PC-3 (cell line): ENCODE measurements at regions not wholly inside any gene's neighbourhood (a gene's known extent, or its start where the extent isn't known, plus 50 kb on each side); places are given as distances from the start of the nearest gene placed in this dataset.

ENCODE experiments used
- ATAC-seq: fragments of 200-7000 bp; cut with Tn5 transposase; 2 replicates; pipeline ENCODE4 v1.9.1; 2020; ENCODE audit warnings: mild to moderate bottlenecking, moderate library complexity
- BruUV-seq: library from RNA; stranded (reverse); fragments of 400-500 nt; replicated peaks from 2 replicates; lab custom pipeline; 2021; lab: Mats Ljungman, UMichigan
- CTCF ChIA-PET: fragments of 300-600 bp; sonication (Branson Sonifier 250); formaldehyde crosslinking; loops from one replicate; lab custom pipeline; 2022; ENCODE audit warnings: antibody characterized with exemption; lab: Charles Lee
- POLR2A ChIA-PET: fragments of 300-600 bp; sonication (Branson Sonifier 250); formaldehyde crosslinking; loops from one replicate; lab custom pipeline; 2022; ENCODE audit warnings: antibody characterized with exemption; ENCODE audit not compliant: unreplicated experiment; lab: Charles Lee
- DNase-seq: peaks from one replicate; pipeline ENCODE4 v3.0.0-alpha.2; 2015
- H2AFZ ChIP-seq: fragments of 300-600 bp; sonication (generic); 2 replicates; pipeline ENCODE4 v1.6.0; 2016; ENCODE audit warnings: antibody characterized with exemption, low read length
- H3F3A ChIP-seq: fragments of 300-600 bp; sonication (generic); one replicate; pipeline ENCODE4 v1.6.0; 2017; ENCODE audit warnings: antibody characterized with exemption, low read length, control low read depth, mild to moderate bottlenecking; ENCODE audit not compliant: unreplicated experiment
- H3K27ac ChIP-seq: fragments of 300-600 bp; sonication (generic); 2 replicates; pipeline ENCODE4 v1.5.1; 2016; ENCODE audit warnings: mild to moderate bottlenecking, low read length
- H3K27me3 ChIP-seq: fragments of 300-600 bp; sonication (generic); 2 replicates; pipeline ENCODE4 v1.6.1; 2016; ENCODE audit warnings: low read length, mixed read lengths
- H3K36me3 ChIP-seq: fragments of 300-600 bp; sonication (generic); 2 replicates; pipeline ENCODE4 v1.6.1; 2016; ENCODE audit warnings: low read depth, mixed run types, low read length, mixed read lengths
- H3K4me1 ChIP-seq: fragments of 300-600 bp; sonication (generic); 2 replicates; pipeline ENCODE4 v1.5.1; 2016; ENCODE audit warnings: low read length; ENCODE audit not compliant: insufficient read depth
- H3K4me2 ChIP-seq: fragments of 300-600 bp; sonication (generic); 2 replicates; pipeline ENCODE4 v1.6.0; 2016; ENCODE audit warnings: low read length
- H3K4me3 ChIP-seq: fragments of 300-600 bp; sonication (generic); 2 replicates; pipeline ENCODE4 v1.5.1; 2016; ENCODE audit warnings: mild to moderate bottlenecking, low read length, mixed read lengths
- H3K79me2 ChIP-seq: fragments of 300-600 bp; sonication (generic); 2 replicates; pipeline ENCODE4 v1.6.1; 2017; ENCODE audit warnings: low read length, mixed read lengths
- H3K9ac ChIP-seq: fragments of 300-600 bp; sonication (generic); 2 replicates; pipeline ENCODE4 v1.6.0; 2016; ENCODE audit warnings: mild to moderate bottlenecking, low read length
- H3K9me2 ChIP-seq: fragments of 300-600 bp; sonication (generic); replicated peaks from 2 replicates; pipeline ENCODE4 v1.6.1; 2016; ENCODE audit warnings: mixed run types, low read length, mixed read lengths
- H3K9me3 ChIP-seq: fragments of 300-600 bp; sonication (generic); 2 replicates; pipeline ENCODE4 v1.6.1; 2016; ENCODE audit warnings: low read length, mixed read lengths
- H4K20me1 ChIP-seq: fragments of 300-600 bp; sonication (generic); 2 replicates; pipeline ENCODE4 v1.6.1; 2016; ENCODE audit warnings: low read length, mixed read lengths
- CTCF ChIP-seq: fragments of 300-600 bp; sonication (generic); conservative IDR thresholded peaks from 2 replicates; pipeline ENCODE4 v1.5.1; 2017; ENCODE audit warnings: antibody characterized with exemption, low read depth, mild to moderate bottlenecking, low read length
- EZH2 ChIP-seq: fragments of 300-600 bp; sonication (generic); IDR thresholded peaks from one replicate; pipeline ENCODE4 v1.6.1; 2017; ENCODE audit warnings: antibody characterized with exemption, mild to moderate bottlenecking, low read length; ENCODE audit not compliant: unreplicated experiment
- EZH2phosphoT487 ChIP-seq: fragments of 300-600 bp; sonication (generic); IDR thresholded peaks from 2 replicates; pipeline ENCODE4 v1.6.1; 2018; ENCODE audit warnings: mild to moderate bottlenecking, antibody characterized with exemption, low read length, borderline replicate concordance
- intact Hi-C: fragments of 100-400 bp; cut with micrococcal nuclease; formaldehyde crosslinking; loops from 2 replicates; pipeline ENCODE4 v1.9.0; 2023

- Histone ChIP-seq H4K20me1 (no peaks in the 10 kb centered on the region), H3K4me3 (no peak overlapping the region), H3K9me3 (no peaks in the 10 kb centered on the region), H3K4me1 (no peaks in the 10 kb centered on the region), H3K9me2 (no peaks in the 10 kb centered on the region), H3K36me3 (no peaks in the 10 kb centered on the region), H3K9ac (no peak overlapping the region), H3K27me3 (no peaks in the 10 kb centered on the region), H3F3A (no peaks in the 10 kb centered on the region), H3K27ac (no peak overlapping the region), H2AFZ (no peak overlapping the region), H3K79me2 (no peaks in the 10 kb centered on the region), H3K4me2 (no peak overlapping the region)
- no peak for DNase-seq
- POLR2A ChIA-PET = no interaction called here
- ATAC-seq = no peak
- BruUV-seq = no TSS peak
- TF ChIP-seq EZH2phosphoT487 (no peak), EZH2 (no peak), CTCF (no peak)
- intact Hi-C loops = no loop called here
- CTCF ChIA-PET = no interaction called here
Observed at GRCh38 chr15:97680606-97681220, 279.8 kb upstream of the ARRDC4 start.

- Histone ChIP-seq H3K36me3 (no peaks in the 10 kb centered on the region), H3K9me2 (no peaks in the 10 kb centered on the region), H3K4me3 (no peak overlapping the region), H3K27me3 (no peaks in the 10 kb centered on the region), H3K27ac (no peak overlapping the region), H4K20me1 (no peaks in the 10 kb centered on the region), H3F3A (no peaks in the 10 kb centered on the region), H3K9ac (no peak overlapping the region), H3K4me1 (no peaks in the 10 kb centered on the region), H3K79me2 (no peaks in the 10 kb centered on the region), H2AFZ (no peak overlapping the region), H3K4me2 (no peak overlapping the region), H3K9me3 (no peaks in the 10 kb centered on the region)
- intact Hi-C loops = no loop called here
- DNase-seq (no peak), ATAC-seq (no peak)
- ChIA-PET CTCF (no interaction called here), POLR2A (no interaction called here)
- no peak for TF ChIP-seq CTCF
- no peak for TF ChIP-seq EZH2
- TF ChIP-seq EZH2phosphoT487 = no peak
- BruUV-seq = no TSS peak
Observed at GRCh38 chr15:97683831-97684230, 276.7 kb upstream of the ARRDC4 start.

- H3K79me2 ChIP-seq = no peaks in the 10 kb centered on the region
- no peaks in the 10 kb centered on the region for H3K4me1 ChIP-seq
- no peak overlapping the region for H3K4me3 ChIP-seq
- no peak overlapping the region for H3K9ac ChIP-seq
- intact Hi-C loops = no loop called here
- no peaks in the 10 kb centered on the region for H4K20me1 ChIP-seq
- CTCF ChIA-PET = no interaction called here
- no peaks in the 10 kb centered on the region for H3F3A ChIP-seq
- DNase-seq (no peak), ATAC-seq (no peak)
- H2AFZ ChIP-seq = no peak overlapping the region
- no peak overlapping the region for H3K4me2 ChIP-seq
- H3K9me3 ChIP-seq = no peaks in the 10 kb centered on the region
- POLR2A ChIA-PET = no interaction called here
- TF ChIP-seq EZH2phosphoT487 (no peak), EZH2 (no peak), CTCF (no peak)
- no peaks in the 10 kb centered on the region for H3K27me3 ChIP-seq
- H3K9me2 ChIP-seq = no peaks in the 10 kb centered on the region
- H3K27ac ChIP-seq = no peak overlapping the region
- no TSS peak for BruUV-seq
- no peaks in the 10 kb centered on the region for H3K36me3 ChIP-seq
Observed at GRCh38 chr15:97684249-97684648, 276.3 kb upstream of the ARRDC4 start.
